ENCODE measurements at regions not wholly inside any gene's neighbourhood (a gene's known extent, or its start where the extent isn't known, plus 50 kb on each side); places are given as distances from the start of the nearest gene placed in this dataset.
"Not testable (repeated sequence)": the region's sequence is repeated elsewhere in the genome, so short reads cannot be mapped to it uniquely, and the experiment has no call there.

DNA sequence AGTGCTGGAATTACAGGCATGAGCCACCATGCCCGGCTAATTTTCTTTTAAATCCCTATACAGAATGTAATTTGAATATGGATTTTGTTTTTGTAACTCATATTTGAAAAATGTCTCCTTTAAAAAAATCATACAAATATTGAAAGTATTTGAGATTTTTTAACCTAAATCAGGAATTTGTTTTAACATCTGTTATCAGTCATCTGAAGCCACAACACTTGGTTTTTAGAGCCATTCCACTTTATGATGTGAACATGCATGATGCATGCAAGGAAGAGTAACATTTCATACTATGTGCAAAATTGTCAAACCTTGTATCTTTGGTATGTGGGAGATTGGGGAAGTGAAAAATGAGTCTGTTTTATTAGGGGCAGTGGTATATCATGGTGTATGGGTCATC lies 124.5 kb upstream of the AHI1 start:
- TF ChIP-seq, protein P1, sequence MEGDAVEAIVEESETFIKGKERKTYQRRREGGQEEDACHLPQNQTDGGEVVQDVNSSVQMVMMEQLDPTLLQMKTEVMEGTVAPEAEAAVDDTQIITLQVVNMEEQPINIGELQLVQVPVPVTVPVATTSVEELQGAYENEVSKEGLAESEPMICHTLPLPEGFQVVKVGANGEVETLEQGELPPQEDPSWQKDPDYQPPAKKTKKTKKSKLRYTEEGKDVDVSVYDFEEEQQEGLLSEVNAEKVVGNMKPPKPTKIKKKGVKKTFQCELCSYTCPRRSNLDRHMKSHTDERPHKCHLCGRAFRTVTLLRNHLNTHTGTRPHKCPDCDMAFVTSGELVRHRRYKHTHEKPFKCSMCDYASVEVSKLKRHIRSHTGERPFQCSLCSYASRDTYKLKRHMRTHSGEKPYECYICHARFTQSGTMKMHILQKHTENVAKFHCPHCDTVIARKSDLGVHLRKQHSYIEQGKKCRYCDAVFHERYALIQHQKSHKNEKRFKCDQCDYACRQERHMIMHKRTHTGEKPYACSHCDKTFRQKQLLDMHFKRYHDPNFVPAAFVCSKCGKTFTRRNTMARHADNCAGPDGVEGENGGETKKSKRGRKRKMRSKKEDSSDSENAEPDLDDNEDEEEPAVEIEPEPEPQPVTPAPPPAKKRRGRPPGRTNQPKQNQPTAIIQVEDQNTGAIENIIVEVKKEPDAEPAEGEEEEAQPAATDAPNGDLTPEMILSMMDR (IDR thresholded peaks at IDR 0.05; ENCODE audit: low read depth, low read length) = no peak
- no peak overlapping the region for H3K4me3 ChIP-seq (ENCODE audit: low read depth, low read length)

DNA sequence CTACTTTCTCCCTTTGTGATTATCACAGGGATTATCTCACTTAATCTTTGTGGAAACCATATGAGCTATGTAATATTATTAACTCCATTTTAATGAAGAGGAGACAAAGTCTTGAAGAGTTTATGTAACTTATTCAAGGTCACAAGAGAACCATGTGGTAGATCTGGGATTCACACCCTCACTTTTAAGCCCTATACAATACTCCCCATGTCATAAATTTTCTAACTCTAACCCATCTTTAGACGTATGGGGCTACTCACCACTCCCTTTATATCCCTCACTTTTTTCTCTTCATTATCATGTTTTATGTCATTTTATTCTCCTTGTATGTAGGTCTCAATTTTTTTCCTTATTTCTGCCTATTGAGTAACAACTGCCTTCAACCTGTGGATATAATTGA lies 126.4 kb upstream of the AHI1 start:
- TF ChIP-seq, protein P1 (IDR thresholded peaks at IDR 0.05; ENCODE audit: low read depth, low read length) = no peak
- no peak overlapping the region for H3K4me3 ChIP-seq (ENCODE audit: low read depth, low read length)

DNA sequence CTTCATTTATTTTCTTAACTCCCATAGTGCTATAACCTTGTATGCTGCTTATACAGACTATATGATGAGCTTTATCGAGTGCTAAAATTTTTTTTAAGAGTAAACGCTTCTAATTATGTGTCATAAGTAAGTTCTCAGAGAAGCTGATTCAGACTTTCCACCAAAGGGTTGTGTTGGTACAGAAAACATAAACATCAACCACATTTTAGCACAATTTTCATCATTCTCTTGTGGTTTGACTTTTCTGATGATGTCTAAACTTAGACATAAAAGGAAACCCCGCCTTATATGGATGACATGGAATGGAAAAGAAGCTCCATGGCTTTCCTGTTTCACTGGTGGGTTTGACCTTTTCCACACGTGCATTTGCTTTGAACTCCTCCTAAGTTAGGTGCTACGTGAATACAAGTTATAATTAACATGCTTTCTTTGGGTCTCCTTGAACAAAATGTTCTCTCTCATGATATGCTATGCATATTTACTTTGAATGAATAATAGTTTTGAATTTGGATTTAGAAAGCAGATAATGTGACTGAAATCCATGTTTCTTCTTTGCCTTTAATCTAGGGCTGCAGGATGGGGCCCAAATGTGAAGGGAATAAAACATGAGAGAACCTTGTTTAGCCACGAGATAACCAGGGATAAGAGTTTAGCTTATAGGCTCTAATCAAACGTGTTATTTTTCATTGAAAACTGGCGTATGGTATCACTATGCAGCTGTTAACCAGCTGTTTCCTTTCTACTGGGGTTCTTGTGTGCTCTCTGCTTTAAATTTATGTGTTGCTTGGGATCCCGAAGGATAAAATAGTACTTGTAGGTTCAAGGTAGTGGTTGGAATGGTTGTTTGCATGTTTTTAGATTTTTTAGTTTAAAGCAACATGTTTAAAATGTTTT lies 127.1 kb upstream of the AHI1 start:
- TF ChIP-seq, protein P1 (IDR thresholded peaks at IDR 0.05; ENCODE audit: low read depth, low read length) = no peak
- no peak overlapping the region for H3K4me3 ChIP-seq (ENCODE audit: low read depth, low read length)

DNA sequence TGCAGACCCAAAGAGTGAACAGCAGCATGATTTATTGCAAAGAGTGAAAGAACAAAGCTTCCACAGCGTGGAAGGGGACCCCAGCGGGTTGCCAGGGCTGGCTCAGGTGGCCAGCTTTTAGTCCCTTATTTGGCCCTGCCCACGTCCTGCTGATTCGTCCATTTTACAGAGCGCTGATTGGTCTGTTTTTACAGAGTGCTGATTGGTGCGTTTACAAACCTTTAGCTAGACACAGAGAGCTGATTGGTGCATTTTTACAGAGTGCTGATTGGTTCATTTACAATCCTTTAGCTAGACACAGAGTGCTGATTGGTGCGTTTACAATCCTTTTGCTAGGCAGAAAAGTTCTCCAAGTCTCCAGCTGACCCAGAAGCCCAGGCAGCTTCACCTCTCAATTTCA lies 128.5 kb upstream of the AHI1 start:
- H3K4me3 ChIP-seq (ENCODE audit: low read depth, low read length) = not testable (repeated sequence)

DNA sequence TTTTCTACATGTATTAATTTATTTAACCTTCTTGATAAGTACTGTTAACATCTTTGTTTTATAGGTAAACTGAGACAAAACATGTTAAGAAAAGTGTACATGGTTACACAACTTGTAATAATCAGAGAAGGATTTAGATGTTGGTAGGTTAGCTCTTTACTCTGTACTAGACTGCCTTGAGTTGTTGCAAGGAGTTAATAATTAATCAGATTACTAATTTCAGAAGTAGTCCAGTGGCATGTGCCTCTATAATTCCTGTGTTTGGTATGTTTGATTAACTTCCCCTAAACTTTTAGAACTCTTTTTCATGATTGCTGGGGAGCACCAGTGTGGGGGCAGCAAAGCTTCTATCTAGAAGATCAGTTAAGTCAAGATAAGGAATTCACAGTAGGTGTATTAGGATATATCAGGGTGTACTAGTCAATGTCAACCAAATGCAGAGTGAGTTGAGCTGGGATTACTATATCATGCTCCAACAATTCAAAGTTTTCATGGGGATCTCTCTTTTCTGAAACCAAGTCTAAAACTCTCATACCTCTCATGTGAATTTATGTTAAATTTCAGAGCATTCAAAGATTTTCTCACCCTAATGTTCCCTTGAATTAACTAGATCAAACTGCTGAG lies 129.7 kb upstream of the AHI1 start:
- TF ChIP-seq, protein P1 (IDR thresholded peaks at IDR 0.05; ENCODE audit: low read depth, low read length) = no peak
- no peak overlapping the region for H3K4me3 ChIP-seq (ENCODE audit: low read depth, low read length)

DNA sequence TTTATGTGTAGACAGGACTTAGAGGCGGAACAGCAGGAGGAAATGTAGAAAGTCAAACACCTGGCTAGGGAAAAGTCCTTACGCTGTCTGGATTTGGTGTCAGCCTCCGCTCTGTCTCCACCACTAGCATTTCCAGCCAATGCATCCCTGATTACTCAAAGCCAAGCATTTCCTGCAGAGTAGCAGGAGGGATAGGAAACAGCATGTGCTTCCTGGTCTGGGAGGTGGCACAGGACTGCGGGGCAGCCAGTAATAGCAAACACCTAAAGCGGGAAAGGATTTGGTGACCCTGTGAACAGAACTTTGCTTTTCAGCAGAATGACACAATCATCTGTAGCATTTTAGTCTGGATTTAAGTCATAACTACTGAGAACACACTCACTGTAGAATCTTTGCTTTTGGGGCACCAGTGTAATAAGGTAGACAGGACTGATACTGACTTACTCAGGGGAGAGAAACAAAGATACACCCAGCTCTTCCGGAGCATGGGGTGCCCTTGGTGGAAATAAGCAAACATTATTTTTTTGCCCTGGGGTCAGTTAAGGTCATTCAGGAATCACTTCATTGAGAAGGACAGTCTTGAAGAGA lies 133.3 kb upstream of the AHI1 start:
- TF ChIP-seq, protein P1 (IDR thresholded peaks at IDR 0.05; ENCODE audit: low read depth, low read length) = no peak
- H3K4me3 ChIP-seq (ENCODE audit: low read depth, low read length) = no peak overlapping the region

DNA sequence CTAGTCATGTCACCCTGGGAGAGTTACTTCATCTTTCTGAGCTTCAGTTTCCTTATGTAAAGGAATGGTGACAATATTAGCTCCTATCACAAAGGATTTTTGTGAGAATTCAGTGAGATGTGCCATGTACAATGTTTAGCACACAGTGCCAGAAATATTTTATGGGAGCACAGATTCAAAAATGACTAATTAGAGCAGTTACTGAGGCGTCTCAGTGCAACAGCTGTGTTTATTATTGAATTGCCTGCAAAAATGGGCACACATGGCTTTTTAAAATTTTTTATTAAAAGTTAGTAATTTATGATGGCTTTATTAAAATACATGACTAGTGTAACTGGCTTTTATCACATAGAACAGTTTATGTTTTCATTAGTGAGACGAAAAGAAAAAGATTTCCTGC lies 134.3 kb upstream of the AHI1 start:
- no peak overlapping the region for H3K4me3 ChIP-seq (ENCODE audit: low read depth, low read length)
- TF ChIP-seq, protein P1 (IDR thresholded peaks at IDR 0.05; ENCODE audit: low read depth, low read length) = no peak
